WTC11 (cell line): ENCODE measurements at regions not wholly inside any gene's neighbourhood (a gene's known extent, or its start where the extent isn't known, plus 50 kb on each side); places are given as distances from the start of the nearest gene placed in this dataset.

Source experiments
- NFYB ChIP-seq: sonication (generic); formaldehyde crosslinking; conservative IDR thresholded peaks from 2 replicates; pipeline ENCODE4 v1.8.0; 2022; ENCODE audit warnings: low read depth, missing genetic modification reagents
- TEAD1 ChIP-seq: sonication (generic); formaldehyde crosslinking; IDR thresholded peaks from 2 replicates; pipeline ENCODE4 v1.8.0; 2022; ENCODE audit warnings: mild to moderate bottlenecking, missing genetic modification reagents
- ZNF138 ChIP-seq: sonication (generic); formaldehyde crosslinking; conservative IDR thresholded peaks from 2 replicates; pipeline ENCODE4 v1.8.1; 2022; ENCODE audit warnings: mild to moderate bottlenecking, moderate library complexity, missing genetic modification reagents
- TF ChIP-seq, protein P1 (sequence below): sonication (generic); formaldehyde crosslinking; conservative IDR thresholded peaks from 2 replicates; pipeline ENCODE4 v1.8.1; 2022; ENCODE audit warnings: mild to moderate bottlenecking, missing genetic modification reagents
- TF ChIP-seq, protein P2 (sequence below): fragments of 200-600 bp; IDR thresholded peaks from 2 replicates; pipeline ENCODE4 v1.8.0; 2022; ENCODE audit warnings: antibody characterized with exemption
- TF ChIP-seq, protein P3 (sequence below): fragments of 250-450 bp; sonication (Bioruptor Pico); IDR thresholded peaks from 2 replicates; pipeline ENCODE4 v1.9.0; 2021; ENCODE audit warnings: mild to moderate bottlenecking
- TF ChIP-seq, protein P4 (sequence below): sonication (generic); formaldehyde crosslinking; IDR thresholded peaks from 2 replicates; pipeline ENCODE4 v1.8.1; 2023; ENCODE audit warnings: mild to moderate bottlenecking, missing genetic modification reagents, moderate library complexity
- TF ChIP-seq, protein P5 (sequence below): sonication (generic); formaldehyde crosslinking; IDR thresholded peaks from 2 replicates; pipeline ENCODE4 v1.8.0; 2022; ENCODE audit warnings: mild to moderate bottlenecking, missing genetic modification reagents

DNA sequence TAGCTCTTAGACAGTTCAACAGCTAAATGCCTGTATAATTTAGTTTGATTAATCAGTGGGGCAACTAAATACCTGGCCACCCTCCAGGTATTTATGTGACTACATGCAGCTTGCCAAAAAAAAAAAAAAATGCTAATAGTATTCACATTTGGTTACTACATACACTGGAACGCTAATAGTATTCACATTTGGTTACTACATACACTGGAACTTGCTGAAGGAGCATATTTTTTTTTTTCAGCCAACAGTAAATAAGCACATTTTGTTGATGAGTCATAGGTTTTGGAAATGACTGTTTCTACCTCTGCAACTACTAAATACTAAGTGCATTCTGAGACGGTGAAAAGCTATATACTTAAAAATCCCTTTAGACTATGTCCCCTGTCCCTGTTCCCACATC is 1172.3 kb downstream of the LRFN5 start:
- TF ChIP-seq, protein P1, sequence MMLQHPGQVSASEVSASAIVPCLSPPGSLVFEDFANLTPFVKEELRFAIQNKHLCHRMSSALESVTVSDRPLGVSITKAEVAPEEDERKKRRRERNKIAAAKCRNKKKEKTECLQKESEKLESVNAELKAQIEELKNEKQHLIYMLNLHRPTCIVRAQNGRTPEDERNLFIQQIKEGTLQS: no peak
- TF ChIP-seq, protein P2, sequence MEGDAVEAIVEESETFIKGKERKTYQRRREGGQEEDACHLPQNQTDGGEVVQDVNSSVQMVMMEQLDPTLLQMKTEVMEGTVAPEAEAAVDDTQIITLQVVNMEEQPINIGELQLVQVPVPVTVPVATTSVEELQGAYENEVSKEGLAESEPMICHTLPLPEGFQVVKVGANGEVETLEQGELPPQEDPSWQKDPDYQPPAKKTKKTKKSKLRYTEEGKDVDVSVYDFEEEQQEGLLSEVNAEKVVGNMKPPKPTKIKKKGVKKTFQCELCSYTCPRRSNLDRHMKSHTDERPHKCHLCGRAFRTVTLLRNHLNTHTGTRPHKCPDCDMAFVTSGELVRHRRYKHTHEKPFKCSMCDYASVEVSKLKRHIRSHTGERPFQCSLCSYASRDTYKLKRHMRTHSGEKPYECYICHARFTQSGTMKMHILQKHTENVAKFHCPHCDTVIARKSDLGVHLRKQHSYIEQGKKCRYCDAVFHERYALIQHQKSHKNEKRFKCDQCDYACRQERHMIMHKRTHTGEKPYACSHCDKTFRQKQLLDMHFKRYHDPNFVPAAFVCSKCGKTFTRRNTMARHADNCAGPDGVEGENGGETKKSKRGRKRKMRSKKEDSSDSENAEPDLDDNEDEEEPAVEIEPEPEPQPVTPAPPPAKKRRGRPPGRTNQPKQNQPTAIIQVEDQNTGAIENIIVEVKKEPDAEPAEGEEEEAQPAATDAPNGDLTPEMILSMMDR: no peak
- TF ChIP-seq ZNF138 (CRISPR knock-in tag): no peak
- TF ChIP-seq, protein P3, sequence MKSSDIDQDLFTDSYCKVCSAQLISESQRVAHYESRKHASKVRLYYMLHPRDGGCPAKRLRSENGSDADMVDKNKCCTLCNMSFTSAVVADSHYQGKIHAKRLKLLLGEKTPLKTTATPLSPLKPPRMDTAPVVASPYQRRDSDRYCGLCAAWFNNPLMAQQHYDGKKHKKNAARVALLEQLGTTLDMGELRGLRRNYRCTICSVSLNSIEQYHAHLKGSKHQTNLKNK (CRISPR knock-in tag): no peak
- no peak for TF ChIP-seq TEAD1
- TF ChIP-seq, protein P4, sequence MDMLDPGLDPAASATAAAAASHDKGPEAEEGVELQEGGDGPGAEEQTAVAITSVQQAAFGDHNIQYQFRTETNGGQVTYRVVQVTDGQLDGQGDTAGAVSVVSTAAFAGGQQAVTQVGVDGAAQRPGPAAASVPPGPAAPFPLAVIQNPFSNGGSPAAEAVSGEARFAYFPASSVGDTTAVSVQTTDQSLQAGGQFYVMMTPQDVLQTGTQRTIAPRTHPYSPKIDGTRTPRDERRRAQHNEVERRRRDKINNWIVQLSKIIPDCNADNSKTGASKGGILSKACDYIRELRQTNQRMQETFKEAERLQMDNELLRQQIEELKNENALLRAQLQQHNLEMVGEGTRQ (CRISPR knock-in tag): no peak
- no peak for TF ChIP-seq NFYB (CRISPR knock-in tag)
- TF ChIP-seq, protein P5, sequence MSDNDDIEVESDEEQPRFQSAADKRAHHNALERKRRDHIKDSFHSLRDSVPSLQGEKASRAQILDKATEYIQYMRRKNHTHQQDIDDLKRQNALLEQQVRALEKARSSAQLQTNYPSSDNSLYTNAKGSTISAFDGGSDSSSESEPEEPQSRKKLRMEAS (CRISPR knock-in tag): no peak
